T-cell (primary cell): ENCODE measurements at regions not wholly inside any gene's neighbourhood (a gene's known extent, or its start where the extent isn't known, plus 50 kb on each side); places are given as distances from the start of the nearest gene placed in this dataset.
"Not testable (repeated sequence)": the region's sequence is repeated elsewhere in the genome, so short reads cannot be mapped to it uniquely, and the experiment has no call there.

Experiments
- ATAC-seq, 4 experiments: fragments of 200-7000 bp in 3 of 4; fragments of 150-1000 bp in 1 of 4; cut with Tn5 transposase; replicated peaks in 1 of 4; 1 replicate in 3 of 4; 2 replicates in 1 of 4; pipeline ENCODE4 v1.10.0; 2021; ENCODE audit warnings: moderate library complexity in 3 of 4, mild to moderate bottlenecking in 2 of 4, moderate number of reproducible peaks in 1 of 4
- CTCF ChIA-PET, 2 donors: fragments of 300-600 bp; sonication (Branson Sonifier 250); formaldehyde crosslinking; loops; one replicate each; lab custom pipeline; 2022; ENCODE audit warnings: antibody characterized with exemption in 2 of 2; lab: Charles Lee
- POLR2A ChIA-PET, 2 donors: fragments of 300-600 bp; sonication (Branson Sonifier 250); formaldehyde crosslinking; loops; one replicate each; lab custom pipeline; 2022; ENCODE audit warnings: antibody characterized with exemption in 2 of 2; lab: Charles Lee
- DNase-seq, 35 experiments: peaks; one replicate each; pipeline versions ENCODE4 v3.0.0 to v3.0.0-alpha.2; 2013 to 2023
- H3K27ac ChIP-seq: one replicate; pipeline ENCODE4 v1.5.1; 2013; ENCODE audit warnings: low read length
- H3K27me3 ChIP-seq, 2 experiments: replicated peaks in 1 of 2; 1 replicate in 1 of 2; 2 replicates in 1 of 2; pipeline versions ENCODE4 v1.6.1 to v1.7.0; 2013; ENCODE audit warnings: low read length in 1 of 2, mixed read lengths in 1 of 2; ENCODE audit not compliant: control insufficient read depth in 2 of 2, insufficient read depth in 2 of 2; ENCODE audit errors: extremely low read depth in 1 of 2
- H3K36me3 ChIP-seq, 2 donors: 1 replicate in 1 of 2; 2 replicates in 1 of 2; pipeline versions ENCODE4 v1.6.1 to v1.7.0; 2013; ENCODE audit warnings: low read length in 1 of 2; ENCODE audit not compliant: control insufficient read depth in 2 of 2, insufficient read depth in 1 of 2; ENCODE audit errors: extremely low read depth in 1 of 2
- H3K4me1 ChIP-seq, 2 experiments: 1 replicate in 1 of 2; 2 replicates in 1 of 2; pipeline versions ENCODE4 v1.6.1 to v1.7.0; 2013; ENCODE audit warnings: low read length in 2 of 2, mixed read lengths in 1 of 2; ENCODE audit not compliant: insufficient read depth in 2 of 2, control insufficient read depth in 1 of 2; ENCODE audit errors: extremely low read depth in 1 of 2
- H3K4me3 ChIP-seq, 2 donors: 1 replicate in 1 of 2; 2 replicates in 1 of 2; pipeline versions ENCODE4 v1.5.1 to v1.7.0; 2013; ENCODE audit warnings: mild to moderate bottlenecking in 2 of 2, low read length in 1 of 2, moderate library complexity in 1 of 2; ENCODE audit not compliant: control insufficient read depth in 1 of 2; ENCODE audit errors: extremely low read depth in 1 of 2
- H3K9me3 ChIP-seq: 2 replicates; pipeline ENCODE4 v1.7.0; 2013
- H3K27ac Mint-ChIP-seq, 2 donors: one replicate each; pipeline ENCODE4 v1.8.0; 2020 to 2021; ENCODE audit warnings: mild to moderate bottlenecking in 2 of 2, mixed read lengths in 2 of 2
- H3K27me3 Mint-ChIP-seq, 2 donors: one replicate each; pipeline ENCODE4 v1.8.0; 2021 to 2022; ENCODE audit warnings: mixed read lengths in 2 of 2
- H3K36me3 Mint-ChIP-seq: one replicate; pipeline ENCODE4 v1.8.0; 2021; ENCODE audit warnings: mixed read lengths
- H3K4me1 Mint-ChIP-seq, 3 donors: one replicate each; pipeline ENCODE4 v1.8.0; 2020 to 2022; ENCODE audit warnings: mixed read lengths in 3 of 3, mild to moderate bottlenecking in 1 of 3
- H3K4me3 Mint-ChIP-seq, 3 donors: one replicate each; pipeline ENCODE4 v1.8.0; 2020 to 2022; ENCODE audit warnings: mild to moderate bottlenecking in 3 of 3, mixed read lengths in 3 of 3, moderate library complexity in 3 of 3
- H3K9me3 Mint-ChIP-seq, 3 donors: one replicate each; pipeline ENCODE4 v1.8.0; 2020 to 2022; ENCODE audit warnings: mixed read lengths in 3 of 3
- WGBS: methylation state at CpG from one replicate; pipeline ENCODE4 v1.1.5; 2013; ENCODE audit warnings: missing lambda C conversion rate; ENCODE audit not compliant: insufficient coverage; 5-methylcytosine and 5-hydroxymethylcytosine counted together

DNA sequence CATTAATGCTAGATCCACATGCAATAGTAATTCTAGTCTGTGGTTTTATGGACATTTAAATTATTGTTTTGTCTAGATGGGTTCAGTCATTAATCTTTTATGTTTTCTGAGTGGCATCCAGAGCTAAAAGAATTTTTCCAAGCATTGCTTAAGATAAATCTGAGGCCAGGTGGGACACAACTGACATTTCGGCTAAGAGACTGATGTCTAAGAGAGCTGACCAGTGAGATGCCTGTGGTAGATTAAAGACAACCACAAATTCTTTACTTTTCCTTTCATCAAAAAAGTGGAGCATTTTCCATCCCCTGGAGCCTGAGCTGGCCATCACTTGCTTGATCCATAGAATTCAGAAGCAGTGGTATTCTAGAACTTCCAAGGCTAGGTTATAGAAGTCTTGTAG is 182.2 kb downstream of the NRP2 start:
- Histone ChIP-seq H3K9me3 (no peaks in the 10 kb centered on the region), H3K4me3 (no peak overlapping the region), H3K27me3 (peaks cover 0 to 8% of the 10 kb centered on the region in 2 experiments), H3K4me1 (no peaks in the 10 kb centered on the region), H3K36me3 (no peaks in the 10 kb centered on the region), H3K27ac (no peak overlapping the region)
- DNase-seq (no peak), ATAC-seq (no peak)
- Mint-ChIP-seq H3K4me1 (no peaks in the 10 kb centered on the region), H3K27ac (no peak overlapping the region), H3K27me3 (peaks cover 14 to 33% of the 10 kb centered on the region in 2 donors), H3K4me3 (no peak overlapping the region), H3K9me3 (no peaks in the 10 kb centered on the region), H3K36me3 (no peaks in the 10 kb centered on the region)
- WGBS = no CpG with 5 or more reads among the region's 1 CpG
- ChIA-PET POLR2A (no interaction called here), CTCF (no interaction called here)

DNA sequence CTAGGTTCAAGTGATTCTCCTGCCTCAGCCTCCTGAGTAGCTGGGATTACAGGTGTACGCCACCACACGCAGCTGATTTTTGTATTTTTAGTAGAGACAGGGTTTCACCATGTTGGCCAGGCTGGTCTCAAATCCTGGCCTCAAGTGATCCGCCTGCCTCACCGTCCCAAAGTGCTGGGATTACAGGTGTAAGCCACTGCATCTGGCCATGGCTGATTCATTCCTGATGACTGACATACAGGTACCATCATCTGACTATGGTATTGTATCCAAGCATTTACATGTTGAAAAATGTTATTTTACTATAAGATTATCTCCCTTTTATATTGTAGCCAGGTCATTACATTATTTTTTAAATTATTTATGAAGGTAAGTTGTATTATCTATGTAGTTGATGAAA is 180.5 kb downstream of the NRP2 start:
- POLR2A ChIA-PET, H3K36me3 Mint-ChIP-seq, H3K9me3 Mint-ChIP-seq, H3K4me3 Mint-ChIP-seq, H3K4me1 ChIP-seq, DNase-seq, H3K27ac ChIP-seq, H3K36me3 ChIP-seq, H3K27ac Mint-ChIP-seq, CTCF ChIA-PET, ATAC-seq, H3K27me3 ChIP-seq, H3K4me1 Mint-ChIP-seq, H3K9me3 ChIP-seq, H3K4me3 ChIP-seq: not testable (repeated sequence)
- WGBS = 100% methylated on average over 4 of the region's 4 CpGs
- peaks cover 12 to 26% of the 10 kb centered on the region in 2 donors for H3K27me3 Mint-ChIP-seq

DNA sequence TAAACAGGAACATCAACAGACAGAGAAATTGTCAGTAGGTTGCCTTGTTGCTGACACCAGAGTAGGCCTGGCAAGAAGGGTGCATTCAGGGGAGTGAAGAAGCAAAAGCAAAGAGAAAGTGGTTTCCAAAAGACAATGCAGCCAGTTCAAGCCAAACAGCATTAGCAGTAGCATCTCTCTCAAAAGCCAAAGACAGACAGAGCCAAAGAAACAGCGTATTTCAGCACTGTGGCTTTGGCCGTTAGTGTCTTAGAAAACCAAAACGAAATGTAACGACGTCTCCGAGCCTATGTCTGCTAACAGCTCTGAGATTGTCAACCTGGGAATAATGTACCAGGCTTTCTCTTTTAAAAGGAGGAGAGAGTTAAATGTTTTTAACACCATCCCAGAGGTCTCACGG is 178.6 kb downstream of the NRP2 start:
- no peak overlapping the region for H3K4me3 ChIP-seq
- peaks cover 9 to 22% of the 10 kb centered on the region in 2 donors for H3K27me3 Mint-ChIP-seq
- no peak for ATAC-seq
- no peaks in the 10 kb centered on the region for H3K36me3 Mint-ChIP-seq
- H3K4me3 Mint-ChIP-seq = no peak overlapping the region
- H3K27ac ChIP-seq = no peak overlapping the region
- H3K9me3 ChIP-seq = no peaks in the 10 kb centered on the region
- no peaks in the 10 kb centered on the region for H3K9me3 Mint-ChIP-seq
- no peaks in the 10 kb centered on the region for H3K4me1 ChIP-seq
- ChIA-PET POLR2A (no interaction called here), CTCF (no interaction called here)
- no peaks in the 10 kb centered on the region for H3K36me3 ChIP-seq
- H3K4me1 Mint-ChIP-seq = no peaks in the 10 kb centered on the region
- DNase-seq = no peak
- H3K27me3 ChIP-seq = peaks cover 0 to 5% of the 10 kb centered on the region in 2 experiments
- 90% methylated on average over 6 of the region's 7 CpGs for WGBS
- H3K27ac Mint-ChIP-seq = no peak overlapping the region

DNA sequence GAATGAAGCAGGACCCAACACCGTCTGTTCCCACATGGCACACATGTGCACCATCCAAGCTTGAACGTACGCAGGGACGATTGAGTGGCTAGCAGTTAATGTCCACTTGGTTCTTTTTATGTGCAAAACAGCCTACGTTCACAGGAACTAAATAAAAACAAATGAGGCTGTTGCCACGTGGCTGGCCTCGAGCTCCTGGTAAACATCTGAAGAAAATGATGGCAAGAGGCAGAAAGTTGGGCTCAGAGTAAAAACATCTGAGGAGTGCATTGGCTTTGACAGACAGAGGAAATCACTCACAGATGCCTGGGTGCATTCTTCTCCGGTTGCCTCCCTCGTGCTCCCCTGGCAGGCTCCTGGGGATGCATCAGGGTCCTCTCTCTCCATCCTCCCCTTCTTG is 177.9 kb downstream of the NRP2 start:
- Histone ChIP-seq H3K27me3 (peaks cover 0 to 5% of the 10 kb centered on the region in 2 experiments), H3K9me3 (no peaks in the 10 kb centered on the region), H3K36me3 (no peaks in the 10 kb centered on the region), H3K4me3 (no peak overlapping the region), H3K27ac (no peak overlapping the region), H3K4me1 (no peaks in the 10 kb centered on the region)
- Mint-ChIP-seq H3K27me3 (peaks cover 9 to 20% of the 10 kb centered on the region in 2 donors), H3K4me3 (no peak overlapping the region), H3K9me3 (no peaks in the 10 kb centered on the region), H3K36me3 (no peaks in the 10 kb centered on the region), H3K4me1 (no peaks in the 10 kb centered on the region), H3K27ac (no peak overlapping the region)
- POLR2A ChIA-PET = no interaction called here
- DNase-seq (no peak), ATAC-seq (no peak)
- CTCF ChIA-PET = no interaction called here
- 74% methylated on average over 8 of the region's 9 CpGs for WGBS

DNA sequence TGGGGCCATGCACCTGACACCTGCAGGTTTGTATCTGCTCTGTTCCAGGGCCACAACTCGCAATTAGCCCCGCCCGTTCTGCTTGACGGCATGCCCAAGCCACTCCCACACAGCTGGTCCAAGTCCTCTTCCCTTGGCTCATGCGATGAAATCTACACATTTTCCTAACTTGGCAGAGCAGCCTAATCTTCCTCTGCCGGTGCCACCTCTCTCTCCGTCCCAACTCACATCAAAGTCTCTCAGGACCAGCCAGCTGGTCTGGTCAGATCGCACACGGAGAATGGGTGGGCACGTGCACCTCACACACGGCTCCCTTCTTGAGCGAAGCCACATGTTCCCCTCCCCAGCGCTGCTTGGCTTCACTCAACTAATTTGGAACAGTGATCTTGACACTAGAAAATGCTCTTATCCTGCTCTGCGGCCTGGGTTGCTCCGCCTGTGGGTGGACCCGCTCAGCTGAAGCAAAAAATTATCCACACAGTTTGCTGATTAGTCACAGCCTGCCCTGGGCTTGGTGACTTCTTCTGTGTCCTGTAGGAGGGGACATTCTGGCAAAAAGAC is 176.7 kb downstream of the NRP2 start:
- no peak overlapping the region for H3K27ac Mint-ChIP-seq
- H3K36me3 Mint-ChIP-seq = no peaks in the 10 kb centered on the region
- Histone ChIP-seq H3K36me3 (no peaks in the 10 kb centered on the region), H3K4me1 (no peaks in the 10 kb centered on the region), H3K4me3 (no peak overlapping the region), H3K27ac (no peak overlapping the region), H3K27me3 (no peaks in the 10 kb centered on the region), H3K9me3 (no peaks in the 10 kb centered on the region)
- 86% methylated on average over 15 of the region's 16 CpGs for WGBS
- ChIA-PET POLR2A (interaction anchor here in 1 of 2 donors (0.6 kb wide), 1 partner anchor 10 kb away, joined by 14 read pairs; no protein-coding TSS in a partner anchor), CTCF (no interaction called here)
- H3K27me3 Mint-ChIP-seq = peaks cover 8 to 13% of the 10 kb centered on the region in 2 donors
- H3K9me3 Mint-ChIP-seq = no peaks in the 10 kb centered on the region
- ATAC-seq (no peak), DNase-seq (peak in 1 of 35 experiments; percentile 2)
- no peaks in the 10 kb centered on the region for H3K4me1 Mint-ChIP-seq
- H3K4me3 Mint-ChIP-seq = no peak overlapping the region

DNA sequence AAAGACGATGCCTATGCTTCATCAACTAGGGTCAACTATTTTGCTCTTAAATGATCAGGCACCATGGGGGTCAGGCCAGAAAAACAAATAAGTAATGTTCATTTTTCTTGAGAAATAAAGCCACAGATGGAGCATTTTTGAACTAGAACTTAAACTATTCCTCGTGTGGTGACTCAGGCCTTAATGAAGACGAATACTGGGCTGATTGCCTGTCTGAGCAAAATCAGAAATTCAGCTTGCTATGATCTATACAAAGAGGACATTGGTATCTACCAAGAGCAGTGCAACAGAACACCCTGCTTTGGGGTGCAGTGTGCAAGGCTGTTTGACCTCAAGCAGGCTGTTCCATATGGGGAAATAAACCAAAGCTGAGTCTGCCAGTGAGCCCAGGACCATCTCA is 176.0 kb downstream of the NRP2 start:
- POLR2A ChIA-PET = no interaction called here
- Mint-ChIP-seq H3K27ac (no peak overlapping the region), H3K9me3 (peaks cover 0 to 4% (median 0%) of the 10 kb centered on the region in 3 donors), H3K4me1 (no peaks in the 10 kb centered on the region), H3K27me3 (peaks cover 8 to 14% of the 10 kb centered on the region in 2 donors), H3K36me3 (no peaks in the 10 kb centered on the region), H3K4me3 (no peak overlapping the region)
- H3K27ac ChIP-seq = no peak overlapping the region
- H3K36me3 ChIP-seq = no peaks in the 10 kb centered on the region
- no peaks in the 10 kb centered on the region for H3K27me3 ChIP-seq
- H3K4me1 ChIP-seq = no peaks in the 10 kb centered on the region
- CTCF ChIA-PET = no interaction called here
- no peaks in the 10 kb centered on the region for H3K9me3 ChIP-seq
- no peak overlapping the region for H3K4me3 ChIP-seq
- 62% methylated on average over 2 of the region's 3 CpGs for WGBS
- DNase-seq (no peak), ATAC-seq (no peak)
